ENCODE measurements at regions not wholly inside any gene's neighbourhood (a gene's known extent, or its start where the extent isn't known, plus 50 kb on each side); places are given as distances from the start of the nearest gene placed in this dataset.

DNA sequence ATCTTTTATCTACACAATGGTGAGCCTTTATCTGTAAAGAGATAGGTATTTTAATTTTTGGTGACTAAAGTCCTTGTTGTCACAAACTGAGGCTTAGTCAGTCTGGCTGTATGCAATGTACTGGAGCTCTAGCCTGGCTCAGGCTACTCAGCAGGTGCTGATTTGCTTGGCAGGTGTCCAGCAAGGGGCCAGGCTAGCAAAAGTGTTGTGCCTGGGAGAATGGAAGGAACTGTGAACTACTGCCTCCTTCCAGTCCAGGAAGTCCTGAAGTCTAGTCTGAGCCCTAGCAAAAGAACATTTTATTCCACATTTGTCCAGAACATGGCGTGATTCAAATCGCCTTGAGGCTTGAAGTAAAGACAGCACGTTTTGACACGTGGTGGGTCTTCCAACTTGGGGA lies 260.5 kb downstream of the CCDC85A start:
- DNase-seq, result no peak

DNA sequence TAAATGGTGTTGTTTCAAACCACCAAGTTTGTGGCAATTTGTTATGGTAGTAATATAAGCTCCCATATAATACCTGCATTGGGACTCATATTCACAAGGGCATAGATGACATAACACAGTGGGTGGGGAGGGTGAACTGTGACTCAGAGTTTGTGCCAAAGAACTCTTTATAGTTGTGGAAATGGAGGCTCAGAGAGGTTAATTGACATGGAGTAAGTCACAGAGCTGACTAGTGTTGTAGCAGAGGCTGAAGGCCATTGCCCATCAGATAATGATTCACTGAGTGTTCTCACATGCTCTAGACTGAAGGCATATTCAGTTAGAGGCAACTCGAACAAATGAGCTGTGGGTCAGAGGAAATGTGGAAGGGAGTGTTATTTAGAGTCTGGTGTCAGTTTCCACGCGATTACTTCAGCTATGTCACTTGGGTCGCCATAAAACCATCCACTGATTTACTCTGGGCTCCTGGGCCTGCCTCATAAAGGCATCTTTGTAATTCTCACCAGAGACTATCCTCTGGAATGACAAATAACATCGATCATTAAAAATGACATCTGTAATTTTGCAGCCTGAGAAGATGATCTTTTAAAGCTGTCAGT lies 264.7 kb downstream of the CCDC85A start:
- no peak for DNase-seq

DNA sequence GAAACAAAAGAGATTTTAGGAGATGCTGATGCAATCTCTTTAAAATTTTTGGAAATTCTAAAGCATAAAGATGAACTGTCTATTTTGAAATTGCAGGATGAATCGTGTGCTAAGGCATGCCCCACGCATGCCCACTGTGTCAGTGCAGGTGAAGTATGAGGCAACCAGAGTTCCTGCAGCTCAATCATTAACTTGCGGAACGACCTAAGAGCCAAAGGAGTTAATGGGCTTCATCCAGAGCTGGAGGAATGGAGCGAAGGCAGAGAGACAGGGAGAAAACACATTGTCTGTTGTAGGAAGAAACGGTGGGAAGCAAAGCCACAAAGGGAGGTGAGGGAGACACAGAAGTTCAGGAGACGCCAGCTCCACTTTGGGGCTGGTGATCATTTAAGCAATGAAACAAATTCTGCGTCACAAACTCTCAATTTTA lies 265.2 kb downstream of the CCDC85A start:
- DNase-seq, result no peak

DNA sequence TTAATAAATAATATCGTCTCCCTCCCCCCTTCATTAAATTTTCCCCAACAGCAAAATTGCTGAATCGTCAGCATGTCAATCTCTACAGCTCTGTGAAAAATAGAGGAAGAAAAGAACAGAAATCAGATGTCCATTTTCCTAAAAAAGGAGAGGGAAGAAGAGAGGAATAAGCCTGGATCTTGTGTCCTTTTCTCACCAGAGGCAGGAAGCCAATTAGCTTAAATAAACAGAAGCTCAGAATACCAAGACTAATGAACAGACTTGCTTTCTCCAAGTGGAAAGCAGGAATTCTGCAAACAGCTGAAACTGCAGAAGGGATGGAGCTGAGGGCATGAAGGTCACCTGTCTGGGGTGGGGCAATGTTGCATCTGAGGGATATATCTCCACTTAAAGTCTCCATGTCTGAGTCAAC lies 265.7 kb downstream of the CCDC85A start:
- no peak for DNase-seq

DNA sequence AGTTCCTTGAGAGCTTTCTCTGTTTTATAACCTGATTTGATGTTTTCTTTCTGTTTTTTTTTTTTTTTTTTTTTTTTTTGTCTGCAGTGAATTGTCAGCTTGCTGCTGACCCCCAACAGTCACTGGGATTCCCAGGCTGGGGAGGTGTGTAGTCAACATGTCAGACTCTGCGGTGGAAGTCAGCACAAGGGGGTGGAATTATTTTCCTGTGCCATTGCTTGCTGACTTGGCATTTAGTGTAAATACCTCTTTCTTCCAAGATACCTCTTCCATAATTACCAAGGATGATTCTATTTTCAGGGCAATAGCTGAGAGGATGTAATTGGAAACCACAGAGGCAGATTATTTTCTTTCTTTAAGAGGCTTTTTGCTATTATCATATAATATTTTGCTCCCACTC lies 266.3 kb downstream of the CCDC85A start:
- DNase-seq, result no peak

DNA sequence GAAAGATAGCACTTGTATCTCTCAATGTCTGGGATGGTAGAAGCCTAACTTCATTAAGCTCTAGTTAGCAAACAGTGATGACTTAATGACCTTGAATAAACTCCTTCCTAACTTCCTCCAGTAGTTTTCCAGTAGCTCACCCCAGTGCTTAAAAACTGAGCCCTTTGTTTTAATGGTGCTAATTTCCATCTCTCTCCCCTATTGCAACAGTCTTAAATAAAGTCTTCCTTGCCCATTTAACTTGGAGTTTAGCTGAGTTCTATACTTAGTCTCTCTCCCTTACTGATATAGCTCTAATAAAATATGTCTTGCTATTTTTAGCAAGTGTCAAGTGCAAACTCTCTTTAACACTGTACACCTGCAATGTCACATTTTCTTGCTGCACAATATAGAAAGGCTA lies 267.0 kb downstream of the CCDC85A start:
- DNase-seq, result no peak

DNA sequence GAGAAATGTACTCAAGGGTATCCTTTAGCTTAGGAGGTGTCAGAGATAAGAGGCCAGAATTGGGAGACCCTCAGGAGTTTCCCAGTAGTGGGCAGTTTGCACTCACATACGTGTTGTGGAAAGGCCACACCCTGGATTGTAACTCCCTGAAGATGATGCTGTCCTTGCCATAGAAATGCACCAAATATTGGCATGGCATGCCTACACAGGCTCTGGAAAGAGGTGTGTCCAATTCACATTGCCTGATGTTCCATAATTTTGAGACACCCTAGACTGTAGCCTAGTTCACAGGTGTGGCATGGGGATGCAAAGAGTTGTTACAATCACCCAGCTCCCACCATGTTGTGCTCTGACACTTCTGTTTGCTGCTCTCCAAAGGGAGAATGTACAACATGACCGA lies 271.9 kb downstream of the CCDC85A start:
- DNase-seq, result no peak

DNA sequence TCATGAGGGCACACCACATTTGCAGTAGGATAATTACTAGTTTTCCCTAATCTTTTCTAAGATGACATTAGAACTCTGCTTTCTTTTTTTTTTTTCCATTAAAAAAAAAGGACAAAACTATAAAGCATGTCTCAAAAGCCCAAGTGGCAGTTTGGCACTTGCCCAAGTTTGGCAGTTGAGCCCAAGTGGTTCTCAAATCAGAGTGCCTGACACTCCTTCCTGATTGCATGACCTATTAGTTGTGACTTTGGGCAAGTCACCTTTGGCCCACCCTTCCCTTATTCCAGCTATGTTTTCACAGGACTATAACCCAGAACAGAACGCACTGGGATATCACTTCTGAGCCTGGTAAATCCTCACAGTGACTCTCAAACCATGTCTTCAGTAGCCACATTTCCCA lies 273.0 kb downstream of the CCDC85A start:
- DNase-seq, result no peak

DNA sequence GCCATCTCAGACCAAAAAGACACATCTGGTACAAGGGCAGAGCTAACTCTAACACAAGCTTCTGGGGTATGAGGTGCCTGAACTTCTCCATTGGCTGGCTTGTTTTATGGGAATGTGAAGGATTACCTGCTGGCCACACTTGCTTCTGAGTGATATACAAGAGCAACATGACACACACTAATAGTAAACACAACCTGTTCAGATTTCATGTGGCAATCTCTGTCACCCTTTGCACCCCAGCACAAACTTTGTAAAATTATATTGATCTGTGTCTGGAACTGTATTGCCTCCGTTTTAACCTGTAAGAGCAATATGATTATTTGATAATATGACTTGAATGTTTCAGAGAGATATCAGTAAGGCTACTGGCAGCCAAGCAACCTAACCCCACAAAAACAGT lies 276.7 kb downstream of the CCDC85A start:
- no peak for DNase-seq

DNA sequence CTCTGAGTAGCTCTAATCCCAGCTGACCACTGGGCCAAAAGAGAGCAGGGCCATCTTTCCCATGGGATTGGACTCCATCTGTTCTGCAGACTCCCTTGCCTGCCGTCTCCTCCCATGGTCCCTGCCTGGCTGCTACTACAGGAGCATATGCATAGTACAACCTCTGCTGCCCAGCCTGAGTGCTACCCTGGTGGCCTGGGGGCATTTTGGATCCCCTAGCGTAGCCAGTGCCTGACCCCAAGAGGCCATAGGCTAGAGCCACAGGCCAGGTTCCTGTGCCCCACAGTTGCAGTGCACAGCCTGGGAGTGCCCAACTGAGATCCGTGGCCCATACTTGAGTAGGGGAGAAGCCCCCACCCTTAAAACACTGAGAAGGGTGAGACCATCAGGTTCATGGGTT lies 280.3 kb downstream of the CCDC85A start:
- DNase-seq, result no peak

DNA sequence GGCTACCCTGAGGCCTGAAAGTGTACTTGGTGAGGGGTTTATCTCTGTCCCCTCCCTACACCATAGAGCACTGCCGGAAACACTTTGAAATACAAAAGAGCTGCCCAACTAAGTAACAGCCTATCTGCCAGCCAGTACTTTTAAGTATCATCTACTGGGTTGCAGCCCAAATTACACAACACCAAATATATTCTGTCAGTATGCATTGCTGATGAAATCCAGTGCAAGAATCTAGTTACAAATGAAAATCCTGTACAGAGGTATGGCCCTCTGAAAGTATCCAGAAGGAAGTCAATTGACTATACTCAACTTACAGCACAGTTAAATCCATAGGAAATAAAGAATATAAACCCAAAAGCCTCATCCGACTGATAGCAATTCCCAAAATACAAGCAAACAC lies 280.8 kb downstream of the CCDC85A start:
- DNase-seq, result no peak

DNA sequence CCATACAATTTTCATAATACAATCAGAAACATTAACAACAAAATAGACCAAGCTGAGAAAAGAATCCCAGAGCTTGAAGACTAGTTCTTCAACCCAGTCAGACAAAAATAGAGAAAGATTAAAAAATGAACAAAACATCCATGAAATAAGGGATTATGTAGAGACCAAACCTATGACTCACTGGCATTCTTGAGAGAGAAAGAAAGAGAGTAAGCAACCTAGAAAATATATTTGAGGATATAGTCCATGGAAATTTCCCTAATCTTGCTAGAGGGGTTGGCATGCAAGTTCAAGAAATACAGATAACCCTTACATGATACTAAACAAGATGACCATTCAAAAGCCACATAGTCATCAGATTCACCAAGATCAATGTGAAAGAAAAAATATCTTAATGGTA lies 281.7 kb downstream of the CCDC85A start:
- no peak for DNase-seq

DNA sequence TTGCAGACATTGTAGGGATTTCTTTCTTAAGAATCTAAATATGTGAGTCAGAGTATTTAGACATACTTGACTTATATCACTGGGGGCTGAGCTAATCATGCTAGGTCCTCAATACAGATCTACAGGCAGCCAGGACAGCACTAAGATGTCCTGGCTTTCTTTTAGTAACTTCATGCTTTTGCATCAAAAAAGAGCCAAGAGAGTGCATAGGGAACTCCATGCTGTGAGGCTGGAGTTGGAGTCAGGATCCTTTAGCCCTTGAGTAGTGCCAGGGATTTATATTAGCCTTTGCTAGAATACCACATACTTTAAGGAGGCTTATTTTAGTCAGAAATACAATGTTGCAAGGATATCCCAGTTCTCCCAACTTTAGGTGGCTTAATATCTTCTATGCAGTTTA lies 289.7 kb downstream of the CCDC85A start:
- DNase-seq, result no peak

DNA sequence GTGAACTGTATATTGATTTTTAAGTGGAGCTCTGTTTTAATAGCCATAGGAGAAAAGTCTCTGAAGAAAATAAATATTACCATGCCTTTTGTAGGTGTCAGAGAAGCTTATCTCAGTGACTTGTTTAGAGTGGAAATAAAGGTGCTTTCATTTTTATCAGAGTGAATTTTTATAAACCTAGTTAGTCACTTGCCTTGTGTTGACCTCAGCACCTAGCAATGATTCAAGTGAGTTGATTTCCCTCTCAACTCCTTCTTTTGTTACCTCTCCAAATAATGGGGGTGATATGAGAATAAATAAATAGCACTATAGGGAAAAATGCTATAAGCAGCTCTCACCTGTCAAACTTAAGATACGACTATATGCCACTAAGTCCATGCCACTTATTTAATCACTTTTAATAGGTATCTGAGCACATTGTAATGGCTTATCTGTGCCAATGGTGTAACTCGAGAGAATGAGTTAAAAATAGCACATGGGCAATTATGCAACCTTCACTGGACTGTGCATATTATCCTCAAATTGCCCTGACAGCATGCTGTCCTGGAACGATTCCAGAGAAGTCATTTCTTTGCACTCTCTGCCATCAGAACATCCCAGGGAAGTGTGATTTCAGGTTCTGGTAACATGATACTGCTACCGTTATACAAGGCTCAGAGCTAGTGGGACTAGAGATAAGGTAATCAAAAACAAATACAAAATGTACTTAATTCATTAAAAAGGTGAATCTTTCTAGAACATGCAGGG lies 290.8 kb downstream of the CCDC85A start:
- no peak for DNase-seq

DNA sequence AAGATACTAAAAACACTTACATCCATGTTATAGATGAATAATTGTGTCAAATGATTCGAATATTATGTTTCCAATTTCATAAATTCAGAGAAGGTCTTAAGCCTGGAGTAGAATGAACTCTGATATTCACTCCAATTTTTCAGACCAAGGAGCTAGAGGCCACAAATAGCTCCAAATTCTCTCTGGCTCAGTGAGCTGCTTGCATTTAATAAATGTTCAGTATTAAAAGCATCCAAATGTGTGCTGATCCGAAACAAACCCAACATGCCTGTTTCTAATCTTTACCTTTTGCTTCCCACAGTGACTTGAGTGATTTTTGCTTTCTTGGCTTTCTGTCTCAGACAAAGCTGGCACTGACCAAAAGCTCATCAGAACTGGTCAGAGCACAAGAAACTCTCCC lies 291.4 kb downstream of the CCDC85A start:
- no peak for DNase-seq

DNA sequence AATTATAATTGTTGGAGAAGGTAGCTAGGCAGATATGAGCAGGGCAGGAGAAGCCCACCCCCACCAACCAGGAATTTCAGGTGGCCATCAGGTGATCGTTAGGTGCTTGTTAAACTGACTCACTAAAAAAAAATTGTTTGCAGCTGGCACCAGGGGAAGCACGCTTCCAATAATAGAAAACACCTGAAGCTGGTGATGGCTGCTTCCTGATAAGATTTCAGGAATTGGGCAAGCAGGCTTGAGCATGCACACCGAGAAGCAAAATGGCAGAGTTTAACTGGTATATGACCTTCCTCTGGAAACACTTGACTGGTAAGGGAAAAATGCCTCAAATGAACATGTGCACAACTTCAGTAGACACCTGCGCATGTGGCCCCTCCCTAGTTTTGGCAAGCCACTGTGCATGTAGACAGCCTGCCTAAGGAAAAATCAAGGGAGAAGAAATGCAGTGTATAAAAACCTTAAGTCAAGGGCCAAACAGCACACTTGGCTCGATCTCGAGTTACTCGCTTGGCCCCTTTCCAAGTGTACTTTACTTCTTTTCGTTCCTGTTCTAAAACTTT lies 292.8 kb downstream of the CCDC85A start:
- DNase-seq, result no peak

DNA sequence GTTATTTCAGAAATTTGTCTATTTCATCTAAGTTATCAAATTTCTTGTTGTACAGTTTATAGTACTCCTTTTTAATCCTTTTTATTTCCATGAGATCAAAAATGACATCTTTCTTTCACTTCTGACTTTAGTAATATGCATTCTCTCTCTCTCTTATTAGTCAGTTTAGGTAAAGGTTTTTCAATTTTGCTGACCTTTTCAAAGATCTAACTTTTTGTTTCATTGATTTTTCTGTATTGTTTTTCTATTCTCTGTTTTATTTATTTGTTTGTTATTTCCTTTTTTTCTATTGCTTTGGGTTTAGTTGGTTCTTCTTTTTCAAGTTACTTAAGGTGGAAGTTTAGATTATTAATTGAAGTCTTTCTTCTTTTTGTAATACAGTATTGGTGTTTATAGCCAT lies 294.2 kb downstream of the CCDC85A start:
- no peak for DNase-seq

DNA sequence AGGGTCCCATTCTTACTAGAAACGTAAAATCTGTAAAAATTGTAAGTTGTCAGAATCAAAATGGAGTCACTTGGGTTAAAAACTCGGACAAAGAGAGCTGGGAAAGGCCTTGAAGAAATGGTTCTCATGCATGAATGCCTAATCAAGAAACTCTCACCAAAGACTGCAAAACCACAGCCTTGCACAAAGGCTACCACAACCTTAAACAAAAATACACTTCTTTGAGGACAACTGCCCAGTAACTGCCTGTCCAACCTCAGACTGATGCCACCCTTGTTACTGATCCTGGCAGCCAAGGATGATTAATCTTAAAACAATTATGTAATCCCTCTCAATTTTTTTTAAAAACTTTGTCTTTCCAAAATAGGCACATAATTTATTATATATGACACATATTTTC lies 299.3 kb downstream of the CCDC85A start:
- no peak for DNase-seq

DNA sequence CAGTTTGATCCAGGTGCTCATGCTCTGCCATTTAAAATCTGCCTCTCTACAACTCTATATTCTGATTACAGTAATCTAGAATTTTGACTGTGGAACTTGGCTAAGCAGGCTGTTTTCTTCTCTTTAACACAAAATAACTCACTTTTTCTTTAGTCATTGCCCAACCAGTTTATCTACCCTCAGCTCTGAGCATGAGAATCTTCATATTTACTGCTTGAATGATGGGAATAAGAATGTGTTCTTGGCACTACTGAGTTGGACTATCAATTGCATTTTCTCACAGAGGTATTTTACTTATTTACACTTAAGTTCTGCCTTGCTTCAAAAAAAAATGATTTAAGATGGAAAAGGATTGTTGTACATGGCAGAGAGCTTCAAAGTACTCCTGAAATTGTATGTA lies 301.1 kb downstream of the CCDC85A start:
- no peak for DNase-seq

DNA sequence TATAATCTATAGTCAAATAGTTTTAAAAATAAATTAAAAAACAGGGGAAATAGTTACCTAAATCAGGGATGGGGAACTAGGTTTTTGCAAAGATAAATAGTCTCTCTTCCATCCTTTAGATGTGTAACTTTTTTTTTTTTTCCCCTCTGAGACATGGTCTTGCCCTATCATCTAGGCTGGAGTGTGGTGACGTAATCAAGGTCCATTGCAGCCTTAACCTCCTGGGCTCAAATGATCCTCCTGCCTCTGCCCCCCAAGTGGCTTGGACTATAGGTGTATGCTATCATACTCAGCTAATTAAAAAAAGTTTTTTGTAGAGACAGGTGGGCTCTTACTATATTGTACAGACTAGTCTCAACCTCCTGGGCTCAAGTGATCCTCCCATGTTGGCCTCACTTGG lies 316.5 kb downstream of the CCDC85A start:
- DNase-seq, result no peak

DNA sequence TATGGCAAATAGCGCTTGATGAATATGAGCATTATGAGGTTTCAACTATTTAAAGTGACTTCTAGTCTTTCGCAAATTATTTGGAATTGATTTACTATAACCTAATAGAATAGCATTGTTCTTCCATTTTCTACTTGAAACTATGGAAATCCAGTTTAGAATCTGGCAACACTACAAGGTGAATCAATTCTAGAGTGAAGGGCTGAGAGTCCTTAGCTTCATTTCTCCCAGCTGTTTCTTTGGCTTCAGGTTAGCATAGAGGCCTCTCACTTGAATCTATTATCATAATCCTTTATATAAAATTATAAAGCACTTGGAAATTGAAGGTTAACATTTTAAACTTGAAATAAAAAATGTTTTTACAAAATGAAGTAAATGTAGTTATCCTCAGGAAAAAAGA lies 318.8 kb downstream of the CCDC85A start:
- no peak for DNase-seq

DNA sequence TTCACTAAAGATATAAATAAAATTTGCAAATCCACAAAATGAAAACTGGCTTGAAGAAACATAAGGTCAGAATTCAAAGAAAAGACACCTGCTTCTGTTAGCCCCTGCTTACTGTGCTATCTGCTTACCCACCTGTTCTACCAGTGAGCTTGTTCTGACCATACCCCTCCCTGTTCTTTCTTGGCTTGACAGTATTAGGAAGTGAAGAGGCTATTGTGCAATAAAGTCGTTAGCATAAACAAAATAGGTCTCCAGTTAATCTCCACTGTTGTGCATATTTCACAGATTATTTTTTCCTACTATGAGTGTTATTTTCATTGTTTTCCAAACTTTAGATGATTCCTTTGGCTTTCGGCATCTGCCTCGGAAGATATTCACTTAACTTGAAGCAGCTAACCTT lies 322.1 kb downstream of the CCDC85A start:
- no peak for DNase-seq

DNA sequence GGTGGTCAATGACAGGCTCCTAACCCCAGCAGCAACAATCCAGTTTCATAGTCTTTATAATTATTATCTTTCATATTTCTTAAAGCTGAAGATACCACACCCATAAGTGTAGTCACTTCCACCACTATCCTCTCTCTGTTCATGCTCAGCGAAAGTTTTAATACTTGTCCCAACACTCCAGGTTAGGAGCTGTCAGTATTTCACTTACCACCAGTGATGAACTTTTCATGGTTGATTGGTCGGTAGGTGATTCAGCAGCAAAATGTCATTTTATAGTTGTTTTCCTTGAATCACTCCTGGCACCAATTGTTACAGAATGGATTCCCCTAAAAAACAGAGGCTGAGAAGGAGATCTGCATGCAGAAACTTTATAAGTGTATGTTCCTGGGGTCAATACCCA lies 324.9 kb downstream of the CCDC85A start:
- no peak for DNase-seq

DNA sequence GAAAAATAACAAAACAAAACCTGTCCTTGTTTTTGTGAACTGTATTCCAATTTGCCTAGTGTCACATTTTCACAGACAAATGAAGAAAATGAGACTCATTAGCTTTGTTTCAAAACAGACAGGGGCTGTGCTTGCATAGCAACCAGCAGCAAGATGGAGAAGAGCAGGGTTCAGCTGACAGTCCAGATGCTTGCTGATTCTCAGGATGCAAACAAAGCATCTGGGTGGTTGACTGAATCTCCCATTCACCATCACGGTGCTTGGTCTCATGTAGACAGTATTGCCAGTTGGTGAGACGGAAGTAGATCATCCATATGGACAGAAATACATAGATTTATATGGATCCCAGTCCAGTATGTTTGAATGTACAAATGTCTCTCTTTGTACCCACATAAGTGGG lies 326.8 kb downstream of the CCDC85A start:
- no peak for DNase-seq

DNA sequence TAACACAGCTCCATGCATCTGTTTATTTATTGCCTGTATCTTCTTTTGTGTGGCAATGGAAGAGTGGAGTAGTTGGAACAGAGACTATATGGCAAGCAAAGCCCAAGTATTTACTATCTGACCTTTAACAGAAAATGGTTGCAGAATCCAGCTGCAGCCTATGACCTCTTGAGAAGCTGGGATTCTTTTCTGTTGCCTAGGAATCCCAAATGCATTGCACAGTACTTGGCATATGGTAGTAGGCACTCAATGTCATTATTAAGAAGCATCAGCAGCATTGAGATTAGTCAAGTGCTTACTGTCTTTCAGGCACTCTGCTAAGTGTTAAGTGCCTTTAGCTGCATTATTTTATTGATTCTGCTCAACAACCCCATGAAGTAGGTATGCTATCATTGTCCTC lies 331.6 kb downstream of the CCDC85A start:
- no peak for DNase-seq

Data from activated CD8-positive, alpha-beta memory T cell treated with anti-CD3 and anti-CD28 coated beads, Interleukin-2, amount 50 U/mL, for 4 hours (primary cell).